Thyroid gland (tissue), 4 donors: ENCODE measurements at regions not wholly inside any gene's neighbourhood (a gene's known extent, or its start where the extent isn't known, plus 50 kb on each side); places are given as distances from the start of the nearest gene placed in this dataset.

ENCODE experiments used
- DNase-seq, 2 donors: peaks; one replicate each; pipeline ENCODE4 v3.0.0-alpha.2; 2019
- H3K27ac ChIP-seq, 3 donors: fragments of 200-600 bp; sonication (generic); 1 replicate in 2 of 3; 2 replicates in 1 of 3; pipeline ENCODE4 v1.5.1; 2016 to 2019; ENCODE audit warnings: mild to moderate bottlenecking in 1 of 3, moderate library complexity in 1 of 3
- H3K27me3 ChIP-seq: fragments of 200-600 bp; sonication (generic); one replicate; pipeline ENCODE4 v1.5.1; 2019
- H3K36me3 ChIP-seq, 2 donors: fragments of 200-600 bp; sonication (generic); one replicate each; pipeline ENCODE4 v1.5.1; 2016 to 2019
- H3K4me1 ChIP-seq, 2 donors: fragments of 200-600 bp; sonication (generic); one replicate each; pipeline ENCODE4 v1.5.1; 2017 to 2019
- H3K4me3 ChIP-seq, 3 donors: fragments of 200-600 bp; sonication (generic); replicated peaks in 1 of 3; 1 replicate in 2 of 3; 2 replicates in 1 of 3; pipeline ENCODE4 v1.5.1; 2016; ENCODE audit warnings: mild to moderate bottlenecking in 1 of 3
- H3K9me3 ChIP-seq: fragments of 200-600 bp; sonication (generic); one replicate; pipeline ENCODE4 v1.5.1; 2017
- CTCF ChIP-seq, 6 experiments: fragments of 200-600 bp in 3 of 6; fragments of 450-650 bp in 3 of 6; sonication (generic) in 3 of 6; IDR thresholded peaks; one replicate each; pipeline ENCODE4 v1.5.1; 2016 to 2019; ENCODE audit warnings: antibody characterized with exemption in 6 of 6, mild to moderate bottlenecking in 2 of 6, inconsistent platforms in 1 of 6, moderate library complexity in 1 of 6
- POLR2A ChIP-seq, 2 donors: fragments of 450-650 bp; IDR thresholded peaks; one replicate each; pipeline ENCODE4 v1.6.1; 2017; ENCODE audit warnings: antibody characterized with exemption in 2 of 2, mild to moderate bottlenecking in 2 of 2, moderate library complexity in 1 of 2
- WGBS, 2 donors: methylation state at CpG; one replicate each; pipeline ENCODE4 v1.1.5; 2017; 5-methylcytosine and 5-hydroxymethylcytosine counted together
- intact Hi-C: fragments of 100-400 bp; cut with DNase I; formaldehyde crosslinking; loops from one replicate; pipeline ENCODE4 v1.15.1; 2023

GRCh38 chr9:108245331-108245730 is 610.5 kb downstream of the ACTL7B start:
- H3K4me3 ChIP-seq, result no peak overlapping the region
- no peaks in the 10 kb centered on the region for H3K9me3 ChIP-seq
- WGBS, 2 donors, result 66 to 74% methylated on average over 2 of the region's 2 CpGs
- H3K4me1 ChIP-seq, result no peaks in the 10 kb centered on the region
- no peaks in the 10 kb centered on the region for H3K27me3 ChIP-seq
- no peak overlapping the region for H3K27ac ChIP-seq
- TF ChIP-seq POLR2A (IDR thresholded peaks at IDR 0.05), result no peak
- TF ChIP-seq CTCF (IDR thresholded peaks at IDR 0.05), result no peak
- no peak for DNase-seq
- H3K36me3 ChIP-seq, result no peaks in the 10 kb centered on the region
- intact Hi-C loops, result no loop called here

- TF ChIP-seq CTCF (IDR thresholded peaks at IDR 0.05), result no peak
- TF ChIP-seq POLR2A (IDR thresholded peaks at IDR 0.05), result no peak
- no peak for DNase-seq
Measured at GRCh38 chr9:108244686-108245085, 611.1 kb downstream of the ACTL7B start.

GRCh38 chr9:108241384-108242073 is 614.3 kb downstream of the ACTL7B start:
- Histone ChIP-seq H3K4me1 (no peaks in the 10 kb centered on the region), H3K27me3 (no peaks in the 10 kb centered on the region), H3K9me3 (no peaks in the 10 kb centered on the region), H3K27ac (no peak overlapping the region), H3K4me3 (no peak overlapping the region), H3K36me3 (no peaks in the 10 kb centered on the region)
- no peak for TF ChIP-seq POLR2A (IDR thresholded peaks at IDR 0.05)
- no peak for DNase-seq
- 62 to 74% methylated on average over 1 of the region's 1 CpG for WGBS, 2 donors
- intact Hi-C loops, result no loop called here

More at GRCh38 chr9:108244686-108245085, 611.1 kb downstream of the ACTL7B start:
- Histone ChIP-seq H3K9me3 (no peaks in the 10 kb centered on the region), H3K4me3 (no peak overlapping the region), H3K27me3 (no peaks in the 10 kb centered on the region), H3K27ac (no peak overlapping the region), H3K36me3 (no peaks in the 10 kb centered on the region), H3K4me1 (no peaks in the 10 kb centered on the region)
- intact Hi-C loops, result no loop called here

GRCh38 chr9:108239696-108240321 is 616.0 kb downstream of the ACTL7B start:
- Histone ChIP-seq H3K27ac (no peak overlapping the region), H3K36me3 (no peaks in the 10 kb centered on the region), H3K4me3 (no peak overlapping the region), H3K9me3 (no peaks in the 10 kb centered on the region), H3K4me1 (no peaks in the 10 kb centered on the region), H3K27me3 (no peaks in the 10 kb centered on the region)
- no peak for TF ChIP-seq POLR2A (IDR thresholded peaks at IDR 0.05)
- no peak for TF ChIP-seq CTCF (IDR thresholded peaks at IDR 0.05)
- 80 to 88% methylated on average over 2 of the region's 2 CpGs for WGBS, 2 donors
- DNase-seq, result no peak
- intact Hi-C loops, result no loop called here

- DNase-seq, result no peak
- Histone ChIP-seq H3K27ac (no peak overlapping the region), H3K27me3 (no peaks in the 10 kb centered on the region), H3K4me1 (no peaks in the 10 kb centered on the region), H3K9me3 (no peaks in the 10 kb centered on the region), H3K36me3 (no peaks in the 10 kb centered on the region), H3K4me3 (no peak overlapping the region)
- WGBS, 2 donors, result 91 to 93% methylated on average over 3 of the region's 3 CpGs
- TF ChIP-seq CTCF (IDR thresholded peaks at IDR 0.05) (no peak), POLR2A (IDR thresholded peaks at IDR 0.05) (no peak)
- intact Hi-C loops, result no loop called here
Measured at GRCh38 chr9:108235609-108236008, 620.2 kb downstream of the ACTL7B start.
